Tibial artery (tissue), 4 donors: ENCODE measurements at regions not wholly inside any gene's neighbourhood (a gene's known extent, or its start where the extent isn't known, plus 50 kb on each side); places are given as distances from the start of the nearest gene placed in this dataset.

Experiments
- DNase-seq, 2 donors: peaks; one replicate each; pipeline ENCODE4 v3.0.0-alpha.2; 2019
- H3K27ac ChIP-seq, 2 donors: fragments of 200-600 bp; sonication (generic) in 1 of 2; 1 replicate in 1 of 2; 2 replicates in 1 of 2; pipeline ENCODE4 v1.5.1; 2018 to 2019; ENCODE audit warnings: mild to moderate bottlenecking in 1 of 2
- H3K27me3 ChIP-seq, 2 donors: fragments of 200-600 bp; sonication (generic) in 1 of 2; one replicate each; pipeline versions ENCODE4 v1.5.1 to v1.6.0; 2016 to 2019
- H3K36me3 ChIP-seq, 3 donors: fragments of 200-600 bp; sonication (generic) in 2 of 3; one replicate each; pipeline ENCODE4 v1.5.1; 2016 to 2019; ENCODE audit warnings: mild to moderate bottlenecking in 2 of 3
- H3K4me1 ChIP-seq, 4 donors: fragments of 200-600 bp; sonication (generic) in 2 of 4; 1 replicate in 3 of 4; 2 replicates in 1 of 4; pipeline ENCODE4 v1.5.1; 2016 to 2019
- H3K4me3 ChIP-seq, 2 donors: fragments of 200-600 bp; sonication (generic) in 1 of 2; 1 replicate in 1 of 2; 2 replicates in 1 of 2; pipeline ENCODE4 v1.5.1; 2018 to 2019; ENCODE audit warnings: mild to moderate bottlenecking in 2 of 2
- H3K9me3 ChIP-seq, 3 donors: fragments of 200-600 bp; sonication (generic) in 1 of 3; one replicate each; pipeline ENCODE4 v1.5.1; 2016 to 2019
- CTCF ChIP-seq, 2 experiments: fragments of 200-600 bp in 1 of 2; fragments of 450-650 bp in 1 of 2; IDR thresholded peaks; one replicate each; pipeline ENCODE4 v1.5.1; 2017 to 2019; ENCODE audit warnings: antibody characterized with exemption in 2 of 2, mild to moderate bottlenecking in 1 of 2, moderate library complexity in 1 of 2
- intact Hi-C: fragments of 100-400 bp; cut with DNase I; formaldehyde crosslinking; loops from one replicate; pipeline ENCODE4 v1.15.0; 2023; ENCODE audit warnings: low total_unique reads

GRCh38 chr22:49077586-49077985, 750.1 kb downstream of the BRD1 start:
- peak in 1 of 2 donors; percentile 48 for DNase-seq
- intact Hi-C loops = no loop called here
- H3K4me1 ChIP-seq = no peaks in the 10 kb centered on the region
- H3K9me3 ChIP-seq = no peaks in the 10 kb centered on the region
- peaks cover 0 to 6% of the 10 kb centered on the region in 2 donors for H3K27me3 ChIP-seq
- H3K4me3 ChIP-seq = no peak overlapping the region
- no peak overlapping the region for H3K27ac ChIP-seq
- H3K36me3 ChIP-seq = no peaks in the 10 kb centered on the region
- TF ChIP-seq CTCF (IDR thresholded peaks at IDR 0.05) = no peak

GRCh38 chr22:49077036-49077393, 750.7 kb downstream of the BRD1 start:
- intact Hi-C loops = no loop called here
- Histone ChIP-seq H3K36me3 (no peaks in the 10 kb centered on the region), H3K9me3 (no peaks in the 10 kb centered on the region), H3K4me3 (no peak overlapping the region), H3K27me3 (peaks cover 0 to 8% of the 10 kb centered on the region in 2 donors), H3K27ac (no peak overlapping the region), H3K4me1 (no peaks in the 10 kb centered on the region)
- DNase-seq = peak in 1 of 2 donors; percentile 48
- no peak for TF ChIP-seq CTCF (IDR thresholded peaks at IDR 0.05)

GRCh38 chr22:49076300-49077035, 751.2 kb downstream of the BRD1 start:
- Histone ChIP-seq H3K36me3 (no peaks in the 10 kb centered on the region), H3K4me1 (no peaks in the 10 kb centered on the region), H3K9me3 (no peaks in the 10 kb centered on the region), H3K27ac (no peak overlapping the region), H3K27me3 (peaks cover 0 to 8% of the 10 kb centered on the region in 2 donors), H3K4me3 (no peak overlapping the region)
- peak in 1 of 2 donors; percentile 19 for DNase-seq
- TF ChIP-seq CTCF (IDR thresholded peaks at IDR 0.05) = no peak
- intact Hi-C loops = no loop called here

GRCh38 chr22:49075150-49075549, 752.5 kb downstream of the BRD1 start:
- Histone ChIP-seq H3K27me3 (peaks cover 0 to 13% of the 10 kb centered on the region in 2 donors), H3K4me1 (no peaks in the 10 kb centered on the region), H3K9me3 (no peaks in the 10 kb centered on the region), H3K36me3 (no peaks in the 10 kb centered on the region), H3K27ac (no peak overlapping the region), H3K4me3 (no peak overlapping the region)
- no peak for TF ChIP-seq CTCF (IDR thresholded peaks at IDR 0.05)
- DNase-seq = peak in 1 of 2 donors; percentile 31
- intact Hi-C loops = no loop called here

- Histone ChIP-seq H3K4me1 (no peaks in the 10 kb centered on the region), H3K4me3 (no peak overlapping the region), H3K36me3 (no peaks in the 10 kb centered on the region), H3K27me3 (peaks cover 0 to 8% of the 10 kb centered on the region in 2 donors), H3K9me3 (no peaks in the 10 kb centered on the region), H3K27ac (no peak overlapping the region)
- DNase-seq = no peak
- TF ChIP-seq CTCF (IDR thresholded peaks at IDR 0.05) = no peak
- intact Hi-C loops = no loop called here
Observed at GRCh38 chr22:49073873-49074417, 753.7 kb downstream of the BRD1 start.
